GM12865 (cell line): ENCODE measurements at regions not wholly inside any gene's neighbourhood (a gene's known extent, or its start where the extent isn't known, plus 50 kb on each side); places are given as distances from the start of the nearest gene placed in this dataset.
A peak's percentile ranks its signal among the peaks of the same experiment; 100 is the strongest.

Source experiments
- DNase-seq: peaks from one replicate; pipeline ENCODE4 v3.0.0; 2010; ENCODE audit warnings: low read depth
- H3K4me3 ChIP-seq: 2 replicates; pipeline ENCODE4 v1.5.1; 2011; ENCODE audit warnings: mild to moderate bottlenecking, low read depth, low read length, control low read depth
- CTCF ChIP-seq: IDR thresholded peaks from 2 replicates; pipeline ENCODE4 v1.5.1; 2011; ENCODE audit warnings: low read length, control low read depth, low read depth, inconsistent platforms; ENCODE audit not compliant: insufficient read depth; ENCODE audit errors: missing control alignments

GRCh38 chr18:37956902-37957301 is 391.3 kb upstream of the CELF4 start:
- peak; percentile 0 for DNase-seq

GRCh38 chr18:37956020-37956419 is 390.4 kb upstream of the CELF4 start:
- no peak for TF ChIP-seq CTCF
- no peak for DNase-seq
- H3K4me3 ChIP-seq = no peak overlapping the region

More at GRCh38 chr18:37956902-37957301, 391.3 kb upstream of the CELF4 start:
- H3K4me3 ChIP-seq = no peak overlapping the region
- TF ChIP-seq CTCF = no peak

GRCh38 chr18:37955201-37955600 is 389.6 kb upstream of the CELF4 start:
- no peak overlapping the region for H3K4me3 ChIP-seq
- TF ChIP-seq CTCF = no peak
- DNase-seq = no peak

GRCh38 chr18:37953876-37954275 is 388.3 kb upstream of the CELF4 start:
- DNase-seq = no peak
- no peak for TF ChIP-seq CTCF
- no peak overlapping the region for H3K4me3 ChIP-seq

DNA sequence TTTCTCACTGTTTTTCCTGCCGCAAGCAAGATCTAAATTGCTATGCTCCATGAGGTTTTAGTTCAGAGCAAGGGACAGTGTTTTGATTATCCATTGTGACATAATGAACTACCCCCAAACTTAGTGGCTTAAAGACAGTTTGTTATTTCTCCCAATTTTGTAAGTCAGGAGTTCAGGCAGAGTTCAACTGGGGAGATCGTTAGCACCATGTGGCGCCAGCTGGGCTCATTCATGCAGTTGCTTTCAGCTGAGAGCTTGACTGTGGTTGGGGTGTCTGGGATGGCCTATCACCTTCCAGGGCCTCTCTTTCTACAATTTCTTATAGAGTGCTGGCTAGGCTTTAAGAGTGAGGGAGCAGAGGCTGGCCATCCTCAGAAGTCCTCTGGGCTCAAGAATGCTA is 382.9 kb upstream of the CELF4 start:
- DNase-seq = no peak
- TF ChIP-seq CTCF = no peak
- H3K4me3 ChIP-seq = no peak overlapping the region

DNA sequence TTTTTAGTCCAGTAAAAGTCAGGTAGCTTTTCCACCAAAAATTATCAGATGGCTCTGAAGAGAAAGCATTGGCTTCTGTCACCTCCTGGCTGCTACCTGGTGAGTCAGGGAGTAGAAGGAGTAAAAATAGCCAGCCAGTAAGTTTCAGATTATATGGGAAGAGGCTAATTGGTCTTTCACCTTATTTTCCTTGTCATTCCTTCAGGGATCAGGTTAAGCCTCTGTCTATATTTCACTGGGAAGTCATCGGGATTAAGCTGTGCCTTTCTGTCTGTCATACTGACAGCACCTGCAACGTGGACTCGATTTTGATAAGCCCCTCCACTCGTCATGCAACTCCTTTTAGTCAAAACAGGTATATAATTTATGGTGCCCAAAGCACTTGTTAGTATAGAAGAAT is 380.7 kb upstream of the CELF4 start:
- no peak for TF ChIP-seq CTCF
- DNase-seq = no peak
- no peak overlapping the region for H3K4me3 ChIP-seq

DNA sequence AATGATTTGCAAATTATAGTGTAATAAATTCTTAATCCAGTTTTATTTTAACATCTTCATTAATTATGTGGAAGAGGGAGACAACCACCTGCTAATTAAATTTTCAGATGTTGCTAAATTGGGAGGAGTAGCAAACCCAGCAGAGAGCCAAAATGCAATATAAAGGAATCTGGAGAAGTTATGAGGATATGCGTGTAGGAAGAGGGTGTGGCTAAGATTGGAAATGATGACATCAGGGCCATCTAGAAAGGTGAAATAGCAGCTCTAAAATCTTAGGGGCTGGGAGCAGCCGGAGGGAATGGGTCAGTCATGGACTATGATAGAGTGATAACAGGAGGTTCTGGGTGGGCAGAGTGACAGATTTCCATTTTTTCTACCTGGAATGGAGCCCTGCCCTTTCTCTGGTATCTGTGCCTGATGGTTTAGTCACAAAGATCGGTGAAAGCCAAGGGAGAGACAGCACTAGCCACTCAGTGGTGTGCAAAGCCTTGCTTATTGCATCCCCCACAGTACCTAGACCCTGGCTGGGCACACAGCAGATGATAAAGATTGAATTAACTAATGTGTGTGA is 379.2 kb upstream of the CELF4 start:
- no peak for TF ChIP-seq CTCF
- H3K4me3 ChIP-seq = no peak overlapping the region
- DNase-seq = no peak
